GM23338 (cell line): ENCODE measurements at regions not wholly inside any gene's neighbourhood (a gene's known extent, or its start where the extent isn't known, plus 50 kb on each side); places are given as distances from the start of the nearest gene placed in this dataset.

Experiments used
- ATAC-seq: fragments of 200-7000 bp; cut with Tn5 transposase; 3 replicates; pipeline ENCODE4 v1.9.1; 2020
- DNase-seq: peaks from one replicate; pipeline ENCODE4 v3.0.0-alpha.2; 2015; ENCODE audit warnings: low spot score
- H2AFZ ChIP-seq: fragments of 200-600 bp; sonication (generic); 2 replicates; pipeline ENCODE4 v1.8.0; 2016; ENCODE audit warnings: antibody characterized with exemption, mild to moderate bottlenecking, moderate library complexity
- H3F3A ChIP-seq: fragments of 200-600 bp; sonication (generic); replicated peaks from 2 replicates; pipeline ENCODE4 v1.8.0; 2017; ENCODE audit warnings: antibody characterized with exemption, mixed run types, low read depth
- H3K27ac ChIP-seq: fragments of 200-600 bp; sonication (generic); 2 replicates; pipeline ENCODE4 v1.6.1; 2016; ENCODE audit warnings: low read depth
- H3K27me3 ChIP-seq: fragments of 200-600 bp; sonication (generic); 2 replicates; pipeline ENCODE4 v1.8.0; 2016; ENCODE audit warnings: mild to moderate bottlenecking, mixed run types, moderate library complexity; ENCODE audit not compliant: insufficient read depth
- H3K36me3 ChIP-seq: fragments of 200-600 bp; sonication (generic); 2 replicates; pipeline ENCODE4 v1.8.0; 2016; ENCODE audit warnings: mild to moderate bottlenecking; ENCODE audit not compliant: insufficient read depth
- H3K4me1 ChIP-seq: fragments of 200-600 bp; sonication (generic); 2 replicates; pipeline ENCODE4 v1.8.0; 2016; ENCODE audit warnings: mild to moderate bottlenecking, moderate library complexity; ENCODE audit not compliant: insufficient read depth
- H3K4me2 ChIP-seq: fragments of 200-600 bp; sonication (generic); 2 replicates; pipeline ENCODE4 v1.7.1; 2017; ENCODE audit warnings: mixed run types
- H3K4me3 ChIP-seq: fragments of 200-600 bp; sonication (generic); 2 replicates; pipeline ENCODE4 v1.6.1; 2016; ENCODE audit warnings: mixed run types
- H3K79me2 ChIP-seq: fragments of 200-600 bp; sonication (generic); replicated peaks from 2 replicates; pipeline ENCODE4 v1.8.0; 2017; ENCODE audit warnings: mild to moderate bottlenecking; ENCODE audit not compliant: insufficient read depth
- H3K9me2 ChIP-seq: fragments of 200-600 bp; sonication (generic); 2 replicates; pipeline ENCODE4 v1.8.0; 2017; ENCODE audit not compliant: insufficient read depth
- H4K20me1 ChIP-seq: fragments of 200-600 bp; sonication (generic); replicated peaks from 2 replicates; pipeline ENCODE4 v1.8.0; 2017; ENCODE audit warnings: mild to moderate bottlenecking; ENCODE audit not compliant: insufficient read depth
- H3K27ac Mint-ChIP-seq: 2 replicates; pipeline ENCODE4 v1.8.0; 2020; ENCODE audit warnings: inconsistent platforms, mild to moderate bottlenecking, moderate library complexity, mixed read lengths
- H3K27me3 Mint-ChIP-seq: 3 replicates; pipeline ENCODE4 v1.8.0; 2022; ENCODE audit warnings: low read depth, mild to moderate bottlenecking, moderate library complexity, mixed read lengths, inconsistent platforms; ENCODE audit not compliant: insufficient read depth, poor library complexity
- H3K36me3 Mint-ChIP-seq: 3 replicates; pipeline ENCODE4 v1.8.0; 2021; ENCODE audit warnings: low read depth, mild to moderate bottlenecking, inconsistent platforms, moderate library complexity, mixed read lengths
- H3K4me1 Mint-ChIP-seq: 3 replicates; pipeline ENCODE4 v1.8.0; 2020; ENCODE audit warnings: mild to moderate bottlenecking, inconsistent platforms, mixed read lengths
- H3K4me3 Mint-ChIP-seq: 3 replicates; pipeline ENCODE4 v1.8.0; 2021; ENCODE audit warnings: moderate library complexity, mild to moderate bottlenecking, inconsistent platforms, mixed read lengths
- H3K9me3 Mint-ChIP-seq: 3 replicates; pipeline ENCODE4 v1.8.0; 2020; ENCODE audit warnings: moderate library complexity, mild to moderate bottlenecking, inconsistent platforms, mixed read lengths
- CREB1 ChIP-seq: fragments of 250-450 bp; sonication (Bioruptor Pico); IDR thresholded peaks from 2 replicates; pipeline ENCODE4 v1.5.0; 2020; ENCODE audit warnings: low read depth, mild to moderate bottlenecking, moderate library complexity
- EZH2phosphoT487 ChIP-seq: fragments of 200-600 bp; sonication (generic); IDR thresholded peaks from one replicate; pipeline ENCODE4 v1.8.1; 2018; ENCODE audit warnings: antibody characterized with exemption; ENCODE audit not compliant: unreplicated experiment
- JUNB ChIP-seq: IDR thresholded peaks from one replicate; pipeline ENCODE4 v1.6.1; 2016; ENCODE audit warnings: antibody characterized with exemption; ENCODE audit not compliant: unreplicated experiment
- NANOG ChIP-seq: IDR thresholded peaks from 2 replicates; pipeline ENCODE4 v1.6.1; 2016; ENCODE audit warnings: antibody characterized with exemption, borderline replicate concordance
- POLR2AphosphoS5 ChIP-seq: IDR thresholded peaks from 2 replicates; pipeline ENCODE4 v1.6.1; 2016; ENCODE audit warnings: antibody characterized with exemption, low read depth
- TF ChIP-seq, protein P1 (sequence below): IDR thresholded peaks from one replicate; pipeline ENCODE4 v1.6.1; 2018; ENCODE audit warnings: antibody characterized with exemption; ENCODE audit not compliant: unreplicated experiment
- TF ChIP-seq, protein P2 (sequence below): IDR thresholded peaks from 2 replicates; pipeline ENCODE4 v1.6.1; 2016; ENCODE audit warnings: antibody characterized with exemption

DNA sequence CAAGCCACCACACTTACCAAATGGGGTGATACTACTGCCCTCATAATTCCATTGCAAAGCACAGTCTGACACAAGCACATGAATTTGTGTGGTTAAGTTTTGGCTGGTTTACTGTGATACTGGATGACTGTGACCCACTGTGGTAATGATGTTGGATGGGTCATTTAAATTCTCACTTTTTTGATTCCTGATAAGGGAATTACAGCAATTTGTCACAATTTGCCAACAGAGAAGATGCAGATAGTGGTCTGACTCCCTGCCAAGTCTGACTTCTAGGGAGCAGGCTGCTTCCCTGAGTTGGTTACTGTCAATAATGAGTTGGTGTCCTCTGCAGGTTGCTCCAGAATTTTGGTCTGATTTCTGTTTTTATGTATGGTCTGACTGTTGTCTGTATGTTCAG lies 731.9 kb downstream of the MTRR start:
- Histone ChIP-seq H3K4me1 (no peaks in the 10 kb centered on the region), H3K9me2 (0 out of 2 replicates have a peak, but pooled peaks cover 8% of the 10 kb centered on the region), H3K79me2 (no peaks in the 10 kb centered on the region), H3K27ac (no peak overlapping the region), H4K20me1 (no peaks in the 10 kb centered on the region), H3K4me2 (no peak overlapping the region), H2AFZ (no peak overlapping the region), H3K4me3 (no peak overlapping the region), H3K27me3 (no peaks in the 10 kb centered on the region), H3K36me3 (no peaks in the 10 kb centered on the region), H3F3A (no peaks in the 10 kb centered on the region)
- no peak for DNase-seq
- H3K27ac Mint-ChIP-seq, result no peak overlapping the region
- no peaks in the 10 kb centered on the region for H3K36me3 Mint-ChIP-seq
- H3K4me1 Mint-ChIP-seq, result peaks cover 9% of the 10 kb centered on the region; the same call in 2 of the 3 replicates
- H3K9me3 Mint-ChIP-seq, result no peaks in the 10 kb centered on the region
- no peak for ATAC-seq
- no peak overlapping the region for H3K4me3 Mint-ChIP-seq
- no peaks in the 10 kb centered on the region for H3K27me3 Mint-ChIP-seq
- no peak for TF ChIP-seq EZH2phosphoT487
- TF ChIP-seq JUNB, result no peak
- TF ChIP-seq, protein P1, sequence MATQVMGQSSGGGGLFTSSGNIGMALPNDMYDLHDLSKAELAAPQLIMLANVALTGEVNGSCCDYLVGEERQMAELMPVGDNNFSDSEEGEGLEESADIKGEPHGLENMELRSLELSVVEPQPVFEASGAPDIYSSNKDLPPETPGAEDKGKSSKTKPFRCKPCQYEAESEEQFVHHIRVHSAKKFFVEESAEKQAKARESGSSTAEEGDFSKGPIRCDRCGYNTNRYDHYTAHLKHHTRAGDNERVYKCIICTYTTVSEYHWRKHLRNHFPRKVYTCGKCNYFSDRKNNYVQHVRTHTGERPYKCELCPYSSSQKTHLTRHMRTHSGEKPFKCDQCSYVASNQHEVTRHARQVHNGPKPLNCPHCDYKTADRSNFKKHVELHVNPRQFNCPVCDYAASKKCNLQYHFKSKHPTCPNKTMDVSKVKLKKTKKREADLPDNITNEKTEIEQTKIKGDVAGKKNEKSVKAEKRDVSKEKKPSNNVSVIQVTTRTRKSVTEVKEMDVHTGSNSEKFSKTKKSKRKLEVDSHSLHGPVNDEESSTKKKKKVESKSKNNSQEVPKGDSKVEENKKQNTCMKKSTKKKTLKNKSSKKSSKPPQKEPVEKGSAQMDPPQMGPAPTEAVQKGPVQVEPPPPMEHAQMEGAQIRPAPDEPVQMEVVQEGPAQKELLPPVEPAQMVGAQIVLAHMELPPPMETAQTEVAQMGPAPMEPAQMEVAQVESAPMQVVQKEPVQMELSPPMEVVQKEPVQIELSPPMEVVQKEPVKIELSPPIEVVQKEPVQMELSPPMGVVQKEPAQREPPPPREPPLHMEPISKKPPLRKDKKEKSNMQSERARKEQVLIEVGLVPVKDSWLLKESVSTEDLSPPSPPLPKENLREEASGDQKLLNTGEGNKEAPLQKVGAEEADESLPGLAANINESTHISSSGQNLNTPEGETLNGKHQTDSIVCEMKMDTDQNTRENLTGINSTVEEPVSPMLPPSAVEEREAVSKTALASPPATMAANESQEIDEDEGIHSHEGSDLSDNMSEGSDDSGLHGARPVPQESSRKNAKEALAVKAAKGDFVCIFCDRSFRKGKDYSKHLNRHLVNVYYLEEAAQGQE, result no peak
- TF ChIP-seq, protein P2, sequence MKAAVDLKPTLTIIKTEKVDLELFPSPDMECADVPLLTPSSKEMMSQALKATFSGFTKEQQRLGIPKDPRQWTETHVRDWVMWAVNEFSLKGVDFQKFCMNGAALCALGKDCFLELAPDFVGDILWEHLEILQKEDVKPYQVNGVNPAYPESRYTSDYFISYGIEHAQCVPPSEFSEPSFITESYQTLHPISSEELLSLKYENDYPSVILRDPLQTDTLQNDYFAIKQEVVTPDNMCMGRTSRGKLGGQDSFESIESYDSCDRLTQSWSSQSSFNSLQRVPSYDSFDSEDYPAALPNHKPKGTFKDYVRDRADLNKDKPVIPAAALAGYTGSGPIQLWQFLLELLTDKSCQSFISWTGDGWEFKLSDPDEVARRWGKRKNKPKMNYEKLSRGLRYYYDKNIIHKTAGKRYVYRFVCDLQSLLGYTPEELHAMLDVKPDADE, result no peak
- no peak for TF ChIP-seq NANOG
- no peak for TF ChIP-seq CREB1 (CRISPR knock-in tag)

DNA sequence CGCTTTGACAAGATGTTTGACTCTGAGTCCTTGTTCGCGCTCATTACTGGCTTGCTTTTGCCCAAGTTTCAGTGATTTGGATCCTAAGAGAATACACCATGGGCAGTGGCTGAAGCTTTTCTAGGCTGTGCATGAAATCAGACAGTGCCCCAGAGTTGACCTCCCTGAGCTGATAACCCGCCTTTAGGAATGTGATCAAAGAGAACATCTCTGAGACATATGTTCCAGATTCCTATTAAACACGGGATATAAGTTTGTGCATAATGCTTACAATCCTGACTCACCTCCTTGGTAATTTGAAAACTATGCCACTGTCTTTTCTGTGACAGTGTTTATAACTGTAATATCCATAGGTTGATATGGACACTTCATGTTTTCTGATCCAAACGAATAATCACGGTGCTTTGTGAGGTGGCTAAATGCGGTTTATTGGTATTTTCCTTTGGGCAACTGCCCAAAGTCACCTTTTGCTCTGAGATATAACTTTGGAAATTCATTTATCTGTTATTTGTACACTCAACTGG lies 732.9 kb downstream of the MTRR start:
- Histone ChIP-seq H3K4me1 (no peaks in the 10 kb centered on the region), H3K9me2 (0 out of 2 replicates have a peak, but pooled peaks cover 8% of the 10 kb centered on the region), H4K20me1 (no peaks in the 10 kb centered on the region), H3F3A (no peaks in the 10 kb centered on the region), H2AFZ (no peak overlapping the region), H3K27ac (no peak overlapping the region), H3K36me3 (no peaks in the 10 kb centered on the region), H3K79me2 (no peaks in the 10 kb centered on the region), H3K27me3 (no peaks in the 10 kb centered on the region), H3K4me2 (no peak overlapping the region), H3K4me3 (no peak overlapping the region)
- Mint-ChIP-seq H3K36me3 (no peaks in the 10 kb centered on the region), H3K9me3 (no peaks in the 10 kb centered on the region), H3K27me3 (no peaks in the 10 kb centered on the region), H3K4me1 (peaks cover 9% of the 10 kb centered on the region; the same call in 2 of the 3 replicates), H3K27ac (no peak overlapping the region), H3K4me3 (no peak overlapping the region)
- no peak for DNase-seq
- no peak for ATAC-seq
- TF ChIP-seq, protein P1, result no peak
- no peak for TF ChIP-seq POLR2AphosphoS5
- no peak for TF ChIP-seq NANOG
